Breast epithelium (tissue), 3 donors: ENCODE measurements at regions not wholly inside any gene's neighbourhood (a gene's known extent, or its start where the extent isn't known, plus 50 kb on each side); places are given as distances from the start of the nearest gene placed in this dataset.

Source experiments
- POLR2A ChIP-seq: fragments of 450-650 bp; IDR thresholded peaks from one replicate; pipeline ENCODE4 v1.6.1; 2016; ENCODE audit warnings: antibody characterized with exemption, mild to moderate bottlenecking, moderate library complexity
- TF ChIP-seq, protein P1 (sequence below), 3 donors: fragments of 450-650 bp; IDR thresholded peaks; one replicate each; pipeline ENCODE4 v1.5.1; 2016 to 2017; ENCODE audit warnings: antibody characterized with exemption in 3 of 3, mild to moderate bottlenecking in 3 of 3, moderate library complexity in 3 of 3

DNA sequence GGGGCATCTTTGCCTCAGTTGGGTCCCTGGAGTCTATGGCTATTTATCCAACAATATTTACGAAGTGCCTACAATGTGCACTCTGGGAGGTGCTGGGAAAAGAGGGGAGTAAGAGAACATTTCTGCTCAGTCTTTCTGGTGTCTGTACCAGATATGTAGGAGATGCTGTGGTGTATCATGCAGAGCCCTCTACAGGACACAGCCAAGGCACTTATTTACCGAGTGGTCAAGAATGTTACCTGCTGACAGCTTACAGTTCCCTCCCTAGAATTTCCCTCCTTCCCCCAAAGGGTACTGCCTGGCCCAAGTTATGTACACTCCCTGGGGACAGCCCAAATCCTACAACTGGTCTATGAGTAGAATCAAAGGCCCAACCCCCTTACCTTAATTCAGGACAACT lies 177.7 kb downstream of the C1orf94 start:
- TF ChIP-seq, protein P1, sequence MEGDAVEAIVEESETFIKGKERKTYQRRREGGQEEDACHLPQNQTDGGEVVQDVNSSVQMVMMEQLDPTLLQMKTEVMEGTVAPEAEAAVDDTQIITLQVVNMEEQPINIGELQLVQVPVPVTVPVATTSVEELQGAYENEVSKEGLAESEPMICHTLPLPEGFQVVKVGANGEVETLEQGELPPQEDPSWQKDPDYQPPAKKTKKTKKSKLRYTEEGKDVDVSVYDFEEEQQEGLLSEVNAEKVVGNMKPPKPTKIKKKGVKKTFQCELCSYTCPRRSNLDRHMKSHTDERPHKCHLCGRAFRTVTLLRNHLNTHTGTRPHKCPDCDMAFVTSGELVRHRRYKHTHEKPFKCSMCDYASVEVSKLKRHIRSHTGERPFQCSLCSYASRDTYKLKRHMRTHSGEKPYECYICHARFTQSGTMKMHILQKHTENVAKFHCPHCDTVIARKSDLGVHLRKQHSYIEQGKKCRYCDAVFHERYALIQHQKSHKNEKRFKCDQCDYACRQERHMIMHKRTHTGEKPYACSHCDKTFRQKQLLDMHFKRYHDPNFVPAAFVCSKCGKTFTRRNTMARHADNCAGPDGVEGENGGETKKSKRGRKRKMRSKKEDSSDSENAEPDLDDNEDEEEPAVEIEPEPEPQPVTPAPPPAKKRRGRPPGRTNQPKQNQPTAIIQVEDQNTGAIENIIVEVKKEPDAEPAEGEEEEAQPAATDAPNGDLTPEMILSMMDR (IDR thresholded peaks at IDR 0.05): no peak
- TF ChIP-seq POLR2A: no peak
